Tibial artery (tissue), 4 donors: ENCODE measurements at regions not wholly inside any gene's neighbourhood (a gene's known extent, or its start where the extent isn't known, plus 50 kb on each side); places are given as distances from the start of the nearest gene placed in this dataset.

ENCODE experiments used
- DNase-seq, 2 donors: peaks; one replicate each; pipeline ENCODE4 v3.0.0-alpha.2; 2019
- H3K27ac ChIP-seq, 2 donors: fragments of 200-600 bp; sonication (generic) in 1 of 2; 1 replicate in 1 of 2; 2 replicates in 1 of 2; pipeline ENCODE4 v1.5.1; 2018 to 2019; ENCODE audit warnings: mild to moderate bottlenecking in 1 of 2
- H3K27me3 ChIP-seq, 2 donors: fragments of 200-600 bp; sonication (generic) in 1 of 2; one replicate each; pipeline versions ENCODE4 v1.5.1 to v1.6.0; 2016 to 2019
- H3K36me3 ChIP-seq, 3 donors: fragments of 200-600 bp; sonication (generic) in 2 of 3; one replicate each; pipeline ENCODE4 v1.5.1; 2016 to 2019; ENCODE audit warnings: mild to moderate bottlenecking in 2 of 3
- H3K4me1 ChIP-seq, 4 donors: fragments of 200-600 bp; sonication (generic) in 2 of 4; 1 replicate in 3 of 4; 2 replicates in 1 of 4; pipeline ENCODE4 v1.5.1; 2016 to 2019
- H3K4me3 ChIP-seq, 2 donors: fragments of 200-600 bp; sonication (generic) in 1 of 2; 1 replicate in 1 of 2; 2 replicates in 1 of 2; pipeline ENCODE4 v1.5.1; 2018 to 2019; ENCODE audit warnings: mild to moderate bottlenecking in 2 of 2
- H3K9me3 ChIP-seq, 3 donors: fragments of 200-600 bp; sonication (generic) in 1 of 3; one replicate each; pipeline ENCODE4 v1.5.1; 2016 to 2019
- intact Hi-C: fragments of 100-400 bp; cut with DNase I; formaldehyde crosslinking; loops from one replicate; pipeline ENCODE4 v1.15.0; 2023; ENCODE audit warnings: low total_unique reads
- TF ChIP-seq, protein P1 (sequence below), 2 experiments: fragments of 200-600 bp in 1 of 2; fragments of 450-650 bp in 1 of 2; IDR thresholded peaks; one replicate each; pipeline ENCODE4 v1.5.1; 2017 to 2019; ENCODE audit warnings: antibody characterized with exemption in 2 of 2, mild to moderate bottlenecking in 1 of 2, moderate library complexity in 1 of 2

DNA sequence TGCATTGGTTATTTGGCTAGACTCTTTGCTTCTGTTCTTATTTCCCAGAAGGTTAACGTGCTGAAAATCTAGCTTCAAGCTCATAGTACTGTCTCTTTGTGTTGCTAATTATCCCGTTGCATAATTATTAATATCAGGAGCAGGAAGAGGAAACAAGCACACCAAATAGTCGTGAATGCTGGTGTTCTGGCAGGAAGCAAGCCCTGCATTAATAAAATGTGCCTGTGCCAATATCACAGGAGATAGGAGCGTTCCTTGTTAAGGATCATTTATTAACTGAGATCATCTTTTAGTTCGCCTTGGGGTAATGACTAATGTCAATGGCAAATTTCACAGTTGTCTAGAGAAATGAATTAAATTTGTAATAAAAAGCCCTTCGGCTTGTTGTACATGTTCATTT lies 893.0 kb upstream of the POU3F3 start:
- Histone ChIP-seq H3K27ac (no peak overlapping the region), H3K4me3 (no peak overlapping the region), H3K9me3 (no peaks in the 10 kb centered on the region), H3K4me1 (no peaks in the 10 kb centered on the region), H3K36me3 (no peaks in the 10 kb centered on the region), H3K27me3 (no peaks in the 10 kb centered on the region)
- TF ChIP-seq, protein P1, sequence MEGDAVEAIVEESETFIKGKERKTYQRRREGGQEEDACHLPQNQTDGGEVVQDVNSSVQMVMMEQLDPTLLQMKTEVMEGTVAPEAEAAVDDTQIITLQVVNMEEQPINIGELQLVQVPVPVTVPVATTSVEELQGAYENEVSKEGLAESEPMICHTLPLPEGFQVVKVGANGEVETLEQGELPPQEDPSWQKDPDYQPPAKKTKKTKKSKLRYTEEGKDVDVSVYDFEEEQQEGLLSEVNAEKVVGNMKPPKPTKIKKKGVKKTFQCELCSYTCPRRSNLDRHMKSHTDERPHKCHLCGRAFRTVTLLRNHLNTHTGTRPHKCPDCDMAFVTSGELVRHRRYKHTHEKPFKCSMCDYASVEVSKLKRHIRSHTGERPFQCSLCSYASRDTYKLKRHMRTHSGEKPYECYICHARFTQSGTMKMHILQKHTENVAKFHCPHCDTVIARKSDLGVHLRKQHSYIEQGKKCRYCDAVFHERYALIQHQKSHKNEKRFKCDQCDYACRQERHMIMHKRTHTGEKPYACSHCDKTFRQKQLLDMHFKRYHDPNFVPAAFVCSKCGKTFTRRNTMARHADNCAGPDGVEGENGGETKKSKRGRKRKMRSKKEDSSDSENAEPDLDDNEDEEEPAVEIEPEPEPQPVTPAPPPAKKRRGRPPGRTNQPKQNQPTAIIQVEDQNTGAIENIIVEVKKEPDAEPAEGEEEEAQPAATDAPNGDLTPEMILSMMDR (IDR thresholded peaks at IDR 0.05): no peak
- DNase-seq: no peak
- intact Hi-C loops: no loop called here

DNA sequence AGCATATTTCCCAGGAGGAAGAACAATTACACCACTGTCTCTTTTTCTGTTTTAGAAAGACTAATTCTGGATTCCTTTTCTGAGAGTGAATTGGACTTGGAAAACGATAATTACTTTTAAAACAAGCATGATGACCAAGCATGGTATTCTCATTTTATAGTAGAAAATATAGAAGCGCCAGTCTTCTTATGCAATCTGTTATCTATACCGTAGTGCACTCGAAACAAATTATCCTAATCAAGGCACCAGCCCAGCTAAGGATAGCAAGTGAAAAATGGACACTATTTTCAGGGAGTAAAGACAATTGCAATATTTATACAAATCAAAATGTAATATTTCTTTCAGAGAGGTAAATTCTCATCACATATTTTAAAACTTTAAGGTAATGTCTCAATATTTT lies 892.1 kb upstream of the POU3F3 start:
- Histone ChIP-seq H3K4me3 (no peak overlapping the region), H3K4me1 (no peaks in the 10 kb centered on the region), H3K27ac (no peak overlapping the region), H3K27me3 (no peaks in the 10 kb centered on the region), H3K36me3 (no peaks in the 10 kb centered on the region), H3K9me3 (no peaks in the 10 kb centered on the region)
- intact Hi-C loops: no loop called here
- no peak for DNase-seq
- TF ChIP-seq, protein P1 (IDR thresholded peaks at IDR 0.05): no peak

DNA sequence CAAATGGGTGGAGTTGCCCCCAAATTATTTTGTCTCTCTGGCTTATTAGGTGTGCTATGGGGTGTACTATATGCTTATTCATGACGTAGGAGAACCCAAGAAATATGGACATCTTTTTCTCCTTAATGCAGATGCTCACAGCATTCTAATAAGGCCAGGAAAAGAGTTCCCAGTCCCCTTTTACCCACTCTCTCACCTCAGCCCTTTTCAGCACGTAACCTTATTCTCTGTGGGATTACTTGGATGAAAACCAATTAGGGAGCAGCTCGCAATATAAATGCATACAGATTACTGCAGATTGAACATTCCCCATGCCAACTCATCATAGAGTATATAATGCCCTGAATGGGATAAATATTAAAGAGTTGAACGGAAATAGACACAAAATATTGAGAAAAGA lies 891.2 kb upstream of the POU3F3 start:
- TF ChIP-seq, protein P1 (IDR thresholded peaks at IDR 0.05): no peak
- Histone ChIP-seq H3K36me3 (no peaks in the 10 kb centered on the region), H3K4me1 (no peaks in the 10 kb centered on the region), H3K27me3 (no peaks in the 10 kb centered on the region), H3K4me3 (no peak overlapping the region), H3K27ac (no peak overlapping the region), H3K9me3 (no peaks in the 10 kb centered on the region)
- no peak for DNase-seq
- intact Hi-C loops: no loop called here

DNA sequence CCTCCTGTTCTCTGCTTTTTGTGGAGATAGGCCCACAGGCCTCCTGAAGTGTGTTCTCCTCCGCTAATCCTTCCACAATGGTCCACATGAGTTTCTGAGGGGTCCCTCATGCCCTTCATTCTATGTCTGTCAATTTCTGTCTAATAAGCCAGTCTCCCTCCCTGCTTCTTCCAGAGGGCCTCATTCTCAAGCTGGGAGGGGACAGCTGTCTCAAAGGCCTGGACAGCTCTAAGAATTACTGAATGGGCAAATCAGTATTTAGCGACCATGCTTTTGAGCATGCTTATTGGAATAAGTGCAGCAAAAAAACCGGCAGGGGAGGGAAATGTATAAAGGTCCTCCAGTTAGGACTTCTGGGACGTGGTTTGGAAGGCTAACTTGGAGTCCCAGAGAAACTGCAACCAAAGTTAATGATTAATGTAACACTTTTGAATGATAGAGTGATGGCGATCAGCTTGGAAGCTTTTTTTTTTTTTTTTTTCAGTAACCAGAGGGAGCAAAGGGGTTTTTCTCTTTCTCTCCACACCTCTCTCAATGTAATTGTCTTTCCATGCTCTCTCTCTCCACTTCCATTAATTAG lies 890.7 kb upstream of the POU3F3 start:
- intact Hi-C loops: no loop called here
- H3K4me3 ChIP-seq: no peak overlapping the region
- no peak overlapping the region for H3K27ac ChIP-seq
- H3K9me3 ChIP-seq: no peaks in the 10 kb centered on the region
- H3K27me3 ChIP-seq: no peaks in the 10 kb centered on the region
- no peaks in the 10 kb centered on the region for H3K36me3 ChIP-seq
- TF ChIP-seq, protein P1 (IDR thresholded peaks at IDR 0.05): no peak
- H3K4me1 ChIP-seq: no peaks in the 10 kb centered on the region
- no peak for DNase-seq

DNA sequence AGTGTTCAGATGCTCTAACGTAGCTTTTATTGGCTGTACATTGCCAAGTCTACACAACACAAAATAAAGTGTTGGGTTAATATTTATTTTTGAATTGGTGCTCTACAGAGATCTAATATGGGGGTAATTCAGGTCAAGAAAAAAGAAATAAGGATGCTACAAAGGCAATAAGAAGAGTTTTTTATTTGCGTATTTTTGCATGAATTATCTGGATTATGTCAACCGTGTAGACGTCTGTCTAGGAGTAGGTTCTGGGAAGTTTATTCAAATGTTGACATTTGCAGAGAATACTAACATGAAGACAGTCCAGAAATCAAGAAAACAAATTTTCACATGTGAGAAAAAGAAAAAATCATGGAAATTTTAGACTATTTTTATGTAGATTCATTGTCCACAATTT lies 876.7 kb upstream of the POU3F3 start:
- TF ChIP-seq, protein P1 (IDR thresholded peaks at IDR 0.05): no peak
- no peak for DNase-seq

DNA sequence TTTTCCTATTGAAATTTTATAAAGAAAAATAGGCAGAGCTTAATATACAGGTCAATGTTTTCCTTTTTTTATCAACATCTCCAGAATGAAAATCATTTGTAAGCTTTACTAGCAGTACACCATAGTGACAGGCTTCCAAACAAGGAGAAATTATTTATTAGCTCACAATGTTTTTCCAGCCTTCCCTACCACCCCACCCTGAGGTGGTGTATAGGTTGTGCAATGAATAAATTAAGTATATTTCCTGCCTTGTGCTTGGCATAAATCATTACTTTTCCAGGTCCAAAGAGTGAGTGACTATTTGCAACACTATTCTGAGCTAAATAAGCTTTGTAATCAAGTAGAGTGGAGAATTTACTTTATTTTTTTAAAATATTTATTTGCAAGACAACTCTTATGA lies 876.2 kb upstream of the POU3F3 start:
- H3K4me1 ChIP-seq: no peaks in the 10 kb centered on the region
- no peaks in the 10 kb centered on the region for H3K36me3 ChIP-seq
- TF ChIP-seq, protein P1 (IDR thresholded peaks at IDR 0.05): no peak
- DNase-seq: no peak
- H3K27ac ChIP-seq: no peak overlapping the region
- H3K4me3 ChIP-seq: no peak overlapping the region
- intact Hi-C loops: no loop called here
- no peaks in the 10 kb centered on the region for H3K27me3 ChIP-seq
- no peaks in the 10 kb centered on the region for H3K9me3 ChIP-seq

More for the DNA sequence above, 876.7 kb upstream of the POU3F3 start:
- H3K4me3 ChIP-seq: no peak overlapping the region
- intact Hi-C loops: no loop called here
- H3K27me3 ChIP-seq: no peaks in the 10 kb centered on the region
- H3K27ac ChIP-seq: no peak overlapping the region
- no peaks in the 10 kb centered on the region for H3K4me1 ChIP-seq
- H3K36me3 ChIP-seq: no peaks in the 10 kb centered on the region
- H3K9me3 ChIP-seq: no peaks in the 10 kb centered on the region
